ENCODE measurements at regions not wholly inside any gene's neighbourhood (a gene's known extent, or its start where the extent isn't known, plus 50 kb on each side); places are given as distances from the start of the nearest gene placed in this dataset.
A peak's percentile ranks its signal among the peaks of the same experiment; 100 is the strongest.

DNA sequence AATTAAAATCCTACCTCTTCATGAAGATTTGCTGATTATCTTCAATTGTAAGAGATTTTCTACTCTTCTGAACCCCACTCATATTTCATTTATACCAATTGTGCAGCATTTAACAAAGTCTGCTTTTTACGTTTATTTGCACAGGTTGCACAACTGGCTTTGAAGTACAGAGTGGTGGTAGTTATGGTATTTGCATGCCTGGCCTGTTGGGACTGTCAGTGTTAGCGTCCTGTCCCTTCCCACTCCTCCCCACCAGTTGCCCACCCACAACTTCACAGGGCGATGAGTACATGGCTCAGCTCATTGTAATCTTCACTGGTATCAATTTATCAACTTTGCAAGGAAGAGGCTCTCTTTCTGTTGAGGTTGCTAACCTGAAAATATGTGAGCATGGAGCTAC lies 372.3 kb downstream of the AASDHPPT start (continued):
- TF ChIP-seq ZNF773 (CRISPR knock-in tag; IDR thresholded peaks at IDR 0.05; ENCODE audit: borderline replicate concordance) = no peak
- no peak for TF ChIP-seq PBX3 (CRISPR knock-in tag; IDR thresholded peaks at IDR 0.05; ENCODE audit: borderline replicate concordance)
- no peak for TF ChIP-seq ZNF639 (CRISPR knock-in tag; conservative IDR thresholded peaks at IDR 0.05)
- no peak for TF ChIP-seq BATF2 (CRISPR knock-in tag; IDR thresholded peaks at IDR 0.05)
- TF ChIP-seq ZNF577 (CRISPR knock-in tag; IDR thresholded peaks at IDR 0.05; ENCODE audit: borderline replicate concordance, low read depth) = no peak
- TF ChIP-seq MYNN (CRISPR knock-in tag; IDR thresholded peaks at IDR 0.05; ENCODE audit: low read depth) = no peak
- TF ChIP-seq BHLHE40 (IDR thresholded peaks at IDR 0.05; ENCODE audit: low read length) = no peak
- TF ChIP-seq ETV6 (CRISPR knock-in tag; conservative IDR thresholded peaks at IDR 0.05) = no peak
- no peak for TF ChIP-seq GMEB2 (CRISPR knock-in tag; IDR thresholded peaks at IDR 0.05; ENCODE audit: low read depth)
- TF ChIP-seq, protein P1, sequence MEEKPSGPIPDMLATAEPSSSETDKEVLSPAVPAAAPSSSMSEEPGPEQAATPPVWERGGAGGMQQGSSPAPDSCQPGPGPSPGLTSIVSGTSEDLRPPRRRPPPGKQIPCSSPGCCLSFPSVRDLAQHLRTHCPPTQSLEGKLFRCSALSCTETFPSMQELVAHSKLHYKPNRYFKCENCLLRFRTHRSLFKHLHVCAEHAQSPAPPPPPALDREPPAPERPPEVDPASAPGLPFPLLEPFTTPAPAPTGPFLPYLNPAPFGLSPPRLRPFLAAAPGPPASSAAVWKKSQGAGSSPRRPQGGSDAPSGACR (CRISPR knock-in tag; IDR thresholded peaks at IDR 0.05) = no peak
- TF ChIP-seq ZNF451 (CRISPR knock-in tag; IDR thresholded peaks at IDR 0.05) = no peak
- peak; percentile 54; the same call in 1 of the 2 replicates for TF ChIP-seq ZBTB7B (CRISPR knock-in tag; IDR thresholded peaks at IDR 0.05)
- TF ChIP-seq HDAC1 (CRISPR knock-in tag; IDR thresholded peaks at IDR 0.05) = no peak
- TF ChIP-seq SPEN (CRISPR knock-in tag; IDR thresholded peaks at IDR 0.05; ENCODE audit: low read depth) = no peak
- TF ChIP-seq ZNF782 (CRISPR knock-in tag; IDR thresholded peaks at IDR 0.05; ENCODE audit: borderline replicate concordance) = no peak
- no peak for TF ChIP-seq ZNF704 (CRISPR knock-in tag; IDR thresholded peaks at IDR 0.05; ENCODE audit: borderline replicate concordance)
- TF ChIP-seq FOXA3 (CRISPR knock-in tag; IDR thresholded peaks at IDR 0.05) = peak; percentile 65
- no peak for TF ChIP-seq POGK (CRISPR knock-in tag; conservative IDR thresholded peaks at IDR 0.05)
- TF ChIP-seq GLMP (CRISPR knock-in tag; IDR thresholded peaks at IDR 0.05; ENCODE audit: borderline replicate concordance) = no peak
